CD4-positive, alpha-beta T cell treated with Interleukin-10 for 1 hour (primary cell): ENCODE measurements at regions not wholly inside any gene's neighbourhood (a gene's known extent, or its start where the extent isn't known, plus 50 kb on each side); places are given as distances from the start of the nearest gene placed in this dataset.
"Not testable (repeated sequence)": the region's sequence is repeated elsewhere in the genome, so short reads cannot be mapped to it uniquely, and the experiment has no call there.

Source experiments
- DNase-seq: peaks from one replicate; pipeline ENCODE4 v3.0.0-alpha.2; 2020

DNA sequence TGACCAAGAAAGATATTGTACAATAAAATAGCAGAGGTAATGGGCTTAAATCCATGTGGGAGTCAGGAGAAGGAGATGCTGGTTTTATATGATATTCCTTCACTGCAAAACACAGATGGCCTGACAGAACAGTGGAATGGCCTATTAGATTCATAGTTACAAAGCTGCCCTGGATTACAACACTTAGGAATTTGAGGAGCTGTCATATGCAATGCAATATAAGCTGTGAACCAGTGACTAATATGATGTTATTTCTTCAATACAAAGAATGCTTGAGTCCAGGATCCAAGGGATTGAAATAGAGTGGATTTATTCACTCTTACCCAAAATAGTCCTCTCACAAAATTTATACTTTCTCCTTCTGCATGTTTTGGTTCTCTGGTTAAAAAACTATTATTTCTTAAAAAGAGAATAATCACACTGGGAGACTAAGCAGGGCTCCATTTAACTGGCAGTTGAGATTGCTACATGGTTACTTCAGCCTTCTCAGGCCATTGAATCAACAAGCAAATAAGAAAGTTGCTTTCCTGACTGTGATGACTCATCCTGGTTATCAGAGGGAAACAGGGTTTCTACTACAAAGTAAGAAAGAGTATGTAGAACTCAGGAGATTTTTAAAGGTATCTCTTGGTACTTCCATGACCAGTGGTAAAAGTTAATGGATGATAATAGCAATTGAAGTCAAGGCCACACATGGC is 79.8 kb upstream of the ZPLD1 start:
- no peak for DNase-seq

GRCh38 chr3:102356506-102356905 is 78.3 kb upstream of the ZPLD1 start:
- DNase-seq, result no peak

GRCh38 chr3:102357313-102357712 is 77.5 kb upstream of the ZPLD1 start:
- DNase-seq, result not testable (repeated sequence)

GRCh38 chr3:102360183-102360860 is 74.5 kb upstream of the ZPLD1 start:
- no peak for DNase-seq

GRCh38 chr3:102361101-102361500 is 73.7 kb upstream of the ZPLD1 start:
- DNase-seq, result no peak

GRCh38 chr3:102366116-102366515 is 68.7 kb upstream of the ZPLD1 start:
- DNase-seq, result not testable (repeated sequence)

- no peak for DNase-seq
These were observed 59.8 kb upstream of the ZPLD1 start for GRCh38 chr3:102374863-102375634.

- DNase-seq, result no peak
These were observed 56.6 kb upstream of the ZPLD1 start for GRCh38 chr3:102378216-102378615.

DNA sequence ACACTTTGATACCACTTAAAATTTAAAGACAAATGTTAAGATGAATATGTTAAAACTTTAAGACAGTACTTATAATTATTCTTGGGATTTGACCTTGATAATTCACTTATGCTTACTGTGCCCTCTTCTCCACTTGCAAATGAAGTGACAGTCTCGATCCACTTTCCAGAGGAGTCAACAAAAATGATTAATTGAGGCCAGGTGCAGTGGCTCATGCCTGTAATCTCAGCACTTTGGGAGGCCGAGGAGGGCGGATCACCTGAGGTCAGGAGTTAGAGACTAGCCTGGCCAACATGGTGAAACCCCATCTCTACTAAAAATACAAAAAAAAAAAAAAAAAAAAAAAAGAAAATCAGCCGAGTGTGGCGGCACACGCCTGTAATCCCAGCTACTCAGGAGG is 52.6 kb upstream of the ZPLD1 start:
- DNase-seq, result not testable (repeated sequence)
